Upper lobe of left lung (tissue), 6 donors: ENCODE measurements at regions not wholly inside any gene's neighbourhood (a gene's known extent, or its start where the extent isn't known, plus 50 kb on each side); places are given as distances from the start of the nearest gene placed in this dataset.
"Not testable (repeated sequence)": the region's sequence is repeated elsewhere in the genome, so short reads cannot be mapped to it uniquely, and the experiment has no call there.

Experiments
- ATAC-seq, 2 donors: fragments of 200-7000 bp; cut with Tn5 transposase; one replicate each; pipeline ENCODE4 v1.9.1; 2022; ENCODE audit warnings: mild to moderate bottlenecking in 2 of 2, moderate library complexity in 2 of 2; ENCODE audit not compliant: low FRiP score in 2 of 2
- DNase-seq, 2 donors: peaks; one replicate each; pipeline ENCODE4 v3.0.0-alpha.2; 2019 to 2020
- H3K27ac ChIP-seq, 4 donors: fragments of 200-600 bp; sonication (generic); one replicate each; pipeline ENCODE4 v1.5.1; 2016 to 2019
- H3K27me3 ChIP-seq, 4 donors: fragments of 200-600 bp; sonication (generic); one replicate each; pipeline ENCODE4 v1.5.1; 2017 to 2019
- H3K36me3 ChIP-seq, 4 donors: fragments of 200-600 bp; sonication (generic); one replicate each; pipeline ENCODE4 v1.5.1; 2016 to 2019
- H3K4me1 ChIP-seq, 4 donors: fragments of 200-600 bp; sonication (generic); one replicate each; pipeline ENCODE4 v1.5.1; 2018 to 2019
- H3K4me3 ChIP-seq, 4 donors: fragments of 200-600 bp; sonication (generic); one replicate each; pipeline ENCODE4 v1.5.1; 2017 to 2019; ENCODE audit warnings: mild to moderate bottlenecking in 2 of 4, moderate library complexity in 1 of 4
- H3K9me3 ChIP-seq, 4 donors: fragments of 200-600 bp; sonication (generic); one replicate each; pipeline ENCODE4 v1.5.1; 2018 to 2019
- CTCF ChIP-seq, 6 experiments: fragments of 450-650 bp in 4 of 6; fragments of 200-600 bp in 2 of 6; sonication (generic) in 2 of 6; IDR thresholded peaks; one replicate each; pipeline ENCODE4 v1.5.1; 2016 to 2019; ENCODE audit warnings: antibody characterized with exemption in 6 of 6
- EP300 ChIP-seq, 4 donors: sonication (generic); formaldehyde crosslinking; IDR thresholded peaks; one replicate each; pipeline ENCODE4 v1.5.1; 2017; ENCODE audit warnings: antibody characterized with exemption in 4 of 4, control low read depth in 2 of 4
- POLR2A ChIP-seq, 4 donors: fragments of 450-650 bp; IDR thresholded peaks; one replicate each; pipeline ENCODE4 v1.5.1; 2016 to 2017; ENCODE audit warnings: antibody characterized with exemption in 4 of 4, mild to moderate bottlenecking in 2 of 4
- POLR2AphosphoS5 ChIP-seq, 2 donors: sonication (generic); formaldehyde crosslinking; IDR thresholded peaks; one replicate each; pipeline ENCODE4 v1.5.1; 2017; ENCODE audit warnings: antibody characterized with exemption in 2 of 2
- WGBS, 2 donors: methylation state at CpG; one replicate each; pipeline ENCODE4 v1.1.5; 2017 to 2018; 5-methylcytosine and 5-hydroxymethylcytosine counted together
- donor health status: DM: no; HTN: no; CAD: no; lungs with moderate emphysema.
- donor health status: DM: no; HTN: yes; CAD: no; lungs with severe emphysema.

GRCh38 chrX:30995705-30996104 lies 76.1 kb downstream of the FTHL17 start:
- no peak for ATAC-seq
- Histone ChIP-seq H3K27me3 (no peaks in the 10 kb centered on the region), H3K27ac (no peak overlapping the region), H3K9me3 (peaks cover 0 to 3% (median 0%) of the 10 kb centered on the region in 4 donors), H3K36me3 (no peaks in the 10 kb centered on the region), H3K4me3 (no peak overlapping the region), H3K4me1 (no peaks in the 10 kb centered on the region)
- no peak for TF ChIP-seq POLR2A (IDR thresholded peaks at IDR 0.05)
- no peak for TF ChIP-seq EP300 (IDR thresholded peaks at IDR 0.05)
- TF ChIP-seq CTCF (IDR thresholded peaks at IDR 0.05), result no peak
- no peak for TF ChIP-seq POLR2AphosphoS5 (IDR thresholded peaks at IDR 0.05)
- DNase-seq, result no peak
- WGBS, 2 donors, result 88 to 98% methylated on average over 3 of the region's 3 CpGs

GRCh38 chrX:30995060-30995700 lies 76.7 kb downstream of the FTHL17 start:
- H3K4me1 ChIP-seq, result no peaks in the 10 kb centered on the region
- TF ChIP-seq CTCF (IDR thresholded peaks at IDR 0.05), result no peak
- no peak for TF ChIP-seq EP300 (IDR thresholded peaks at IDR 0.05)
- no peak for TF ChIP-seq POLR2AphosphoS5 (IDR thresholded peaks at IDR 0.05)
- TF ChIP-seq POLR2A (IDR thresholded peaks at IDR 0.05), result no peak
- no peaks in the 10 kb centered on the region for H3K27me3 ChIP-seq
- H3K4me3 ChIP-seq, result no peak overlapping the region
- H3K9me3 ChIP-seq, result peaks cover 0 to 3% (median 0%) of the 10 kb centered on the region in 4 donors
- no peak for ATAC-seq
- no peak overlapping the region for H3K27ac ChIP-seq
- 36 to 54% methylated on average over 1 of the region's 1 CpG for WGBS, 2 donors
- H3K36me3 ChIP-seq, result no peaks in the 10 kb centered on the region
- no peak for DNase-seq

GRCh38 chrX:30994018-30994417 lies 77.8 kb downstream of the FTHL17 start:
- not testable (repeated sequence) for H3K27me3 ChIP-seq, H3K9me3 ChIP-seq, H3K4me1 ChIP-seq, H3K27ac ChIP-seq, H3K36me3 ChIP-seq, ATAC-seq, DNase-seq, H3K4me3 ChIP-seq
- 88 to 100% methylated on average over 1 of the region's 1 CpG for WGBS, 2 donors

GRCh38 chrX:30992381-30992904 lies 79.4 kb downstream of the FTHL17 start:
- Histone ChIP-seq H3K4me1 (no peaks in the 10 kb centered on the region), H3K27me3 (no peaks in the 10 kb centered on the region), H3K9me3 (peaks cover 0 to 3% (median 0%) of the 10 kb centered on the region in 4 donors), H3K4me3 (no peak overlapping the region), H3K27ac (no peak overlapping the region), H3K36me3 (no peaks in the 10 kb centered on the region)
- 3 to 15% methylated on average over 4 of the region's 4 CpGs for WGBS, 2 donors
- DNase-seq, result no peak
- no peak for TF ChIP-seq POLR2AphosphoS5 (IDR thresholded peaks at IDR 0.05)
- ATAC-seq, result no peak

- no peaks in the 10 kb centered on the region for H3K4me1 ChIP-seq
- no peaks in the 10 kb centered on the region for H3K36me3 ChIP-seq
- 53 to 66% methylated on average over 2 of the region's 2 CpGs for WGBS, 2 donors
- H3K27me3 ChIP-seq, result no peaks in the 10 kb centered on the region
- no peak overlapping the region for H3K4me3 ChIP-seq
- H3K9me3 ChIP-seq, result peaks cover 0 to 3% (median 0%) of the 10 kb centered on the region in 4 donors
- DNase-seq (no peak), ATAC-seq (no peak)
- no peak overlapping the region for H3K27ac ChIP-seq
- TF ChIP-seq POLR2AphosphoS5 (IDR thresholded peaks at IDR 0.05) (no peak), EP300 (IDR thresholded peaks at IDR 0.05) (no peak), POLR2A (IDR thresholded peaks at IDR 0.05) (no peak), CTCF (IDR thresholded peaks at IDR 0.05) (no peak)
Observed at GRCh38 chrX:30990361-30990760, 81.5 kb downstream of the FTHL17 start.

GRCh38 chrX:30982467-30982866 lies 89.4 kb downstream of the FTHL17 start:
- Histone ChIP-seq H3K9me3 (no peaks in the 10 kb centered on the region), H3K4me3 (no peak overlapping the region), H3K27me3 (no peaks in the 10 kb centered on the region), H3K4me1 (no peaks in the 10 kb centered on the region), H3K27ac (no peak overlapping the region), H3K36me3 (no peaks in the 10 kb centered on the region)
- TF ChIP-seq POLR2AphosphoS5 (IDR thresholded peaks at IDR 0.05), result no peak
- WGBS, 2 donors, result 64 to 75% methylated on average over 3 of the region's 3 CpGs
- ATAC-seq (no peak), DNase-seq (no peak)
